Muscle of leg (tissue), 3 donors: ENCODE measurements at regions not wholly inside any gene's neighbourhood (a gene's known extent, or its start where the extent isn't known, plus 50 kb on each side); places are given as distances from the start of the nearest gene placed in this dataset.
"Not testable (repeated sequence)": the region's sequence is repeated elsewhere in the genome, so short reads cannot be mapped to it uniquely, and the experiment has no call there.

Experiments used
- DNase-seq: peaks from one replicate; pipeline ENCODE4 v3.0.0; 2013
- H3K27ac ChIP-seq: one replicate; pipeline ENCODE4 v1.5.1; 2013; ENCODE audit warnings: mild to moderate bottlenecking, low read length, control low read depth
- H3K27me3 ChIP-seq: one replicate; pipeline ENCODE4 v1.6.1; 2013; ENCODE audit warnings: low read length; ENCODE audit not compliant: control insufficient read depth, insufficient read depth
- H3K36me3 ChIP-seq: one replicate; pipeline ENCODE4 v1.6.1; 2013; ENCODE audit warnings: low read length; ENCODE audit not compliant: control insufficient read depth, insufficient read depth
- H3K4me1 ChIP-seq: one replicate; pipeline ENCODE4 v1.6.1; 2013; ENCODE audit warnings: low read length; ENCODE audit not compliant: control insufficient read depth, insufficient read depth
- H3K4me3 ChIP-seq: one replicate; pipeline ENCODE4 v1.5.1; 2013; ENCODE audit warnings: low read length, control low read depth
- H3K9me3 ChIP-seq: replicated peaks from 2 replicates; pipeline ENCODE4 v1.6.1; 2013; ENCODE audit warnings: low read depth, low read length; ENCODE audit not compliant: control insufficient read depth
- WGBS: methylation state at CpG from one replicate; pipeline ENCODE4 v1.1.5; 2013; ENCODE audit warnings: missing lambda C conversion rate; ENCODE audit not compliant: insufficient coverage; 5-methylcytosine and 5-hydroxymethylcytosine counted together

DNA sequence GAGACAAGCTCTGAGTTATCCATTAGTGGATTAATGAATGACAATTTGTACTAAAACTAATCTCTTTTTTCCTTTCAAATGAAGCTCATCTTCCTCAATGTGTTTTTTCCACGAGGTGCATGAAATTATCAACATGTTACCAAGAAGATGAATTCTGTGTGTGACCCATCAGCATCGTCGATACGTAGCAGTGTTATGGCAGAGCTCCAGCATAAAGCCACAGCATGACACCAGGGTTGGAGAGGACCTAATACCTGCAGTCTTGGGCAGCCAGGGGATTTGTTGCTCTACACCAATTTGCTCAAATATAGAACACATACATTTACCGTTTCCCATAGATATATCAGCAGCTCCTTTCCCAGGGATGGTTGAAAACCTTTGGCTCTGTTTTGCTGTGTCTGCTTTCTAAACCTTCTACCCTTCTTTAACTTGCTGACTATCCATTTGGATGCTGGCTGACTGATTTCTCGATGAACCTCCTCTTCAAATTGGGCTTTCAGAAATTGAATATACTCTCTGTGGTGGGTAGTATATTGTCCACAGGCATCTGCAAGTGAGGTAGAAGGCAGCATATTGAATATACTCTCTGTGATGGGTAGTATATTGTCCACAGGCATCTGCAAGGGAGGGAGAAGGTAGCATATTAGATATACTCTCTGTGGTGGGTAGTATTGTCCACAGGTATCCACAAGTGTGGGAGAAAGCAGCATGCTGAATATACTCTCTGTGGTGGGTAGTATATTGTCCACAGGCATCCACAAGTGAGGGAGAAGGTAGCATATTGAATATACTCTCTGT, 787.4 kb upstream of the TPTE start:
- not testable (repeated sequence) for DNase-seq, H3K4me1 ChIP-seq, H3K36me3 ChIP-seq, H3K27me3 ChIP-seq, H3K4me3 ChIP-seq, H3K27ac ChIP-seq
- 68% methylated on average over 2 of the region's 6 CpGs for WGBS
- peaks cover 43% of the 10 kb centered on the region for H3K9me3 ChIP-seq

- no peak overlapping the region for H3K27ac ChIP-seq
- H3K9me3 ChIP-seq: peaks cover 51% of the 10 kb centered on the region
- 76% methylated on average over 21 of the region's 21 CpGs for WGBS
- no peak overlapping the region for H3K4me3 ChIP-seq
- no peaks in the 10 kb centered on the region for H3K27me3 ChIP-seq
- no peak for DNase-seq
- H3K4me1 ChIP-seq: no peaks in the 10 kb centered on the region
- H3K36me3 ChIP-seq: no peaks in the 10 kb centered on the region
Measured at GRCh38 chr21:9735421-9735961, 785.9 kb upstream of the TPTE start.

DNA sequence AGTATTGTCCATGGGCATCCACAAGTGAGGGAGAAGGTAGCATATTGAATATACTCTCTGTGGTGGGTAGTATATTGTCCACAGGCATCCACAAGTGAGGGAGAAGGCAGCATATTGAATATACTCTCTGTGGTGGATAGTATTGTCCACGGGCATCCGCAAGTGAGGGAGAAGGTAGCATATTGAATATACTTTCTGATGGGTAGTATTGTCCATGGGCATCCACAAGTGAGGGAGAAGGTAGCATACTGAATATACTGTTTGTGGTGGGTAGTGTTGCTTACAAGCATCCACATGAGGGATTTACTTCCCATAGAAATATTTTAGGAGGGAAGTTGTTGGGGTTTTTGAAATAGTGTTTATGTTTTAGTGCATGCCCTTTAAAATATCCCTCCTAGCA, 784.1 kb upstream of the TPTE start:
- peaks cover 59% of the 10 kb centered on the region for H3K9me3 ChIP-seq
- not testable (repeated sequence) for H3K4me1 ChIP-seq, H3K27me3 ChIP-seq, H3K4me3 ChIP-seq, H3K27ac ChIP-seq, DNase-seq, H3K36me3 ChIP-seq
- WGBS: 84% methylated on average over 2 of the region's 2 CpGs

DNA sequence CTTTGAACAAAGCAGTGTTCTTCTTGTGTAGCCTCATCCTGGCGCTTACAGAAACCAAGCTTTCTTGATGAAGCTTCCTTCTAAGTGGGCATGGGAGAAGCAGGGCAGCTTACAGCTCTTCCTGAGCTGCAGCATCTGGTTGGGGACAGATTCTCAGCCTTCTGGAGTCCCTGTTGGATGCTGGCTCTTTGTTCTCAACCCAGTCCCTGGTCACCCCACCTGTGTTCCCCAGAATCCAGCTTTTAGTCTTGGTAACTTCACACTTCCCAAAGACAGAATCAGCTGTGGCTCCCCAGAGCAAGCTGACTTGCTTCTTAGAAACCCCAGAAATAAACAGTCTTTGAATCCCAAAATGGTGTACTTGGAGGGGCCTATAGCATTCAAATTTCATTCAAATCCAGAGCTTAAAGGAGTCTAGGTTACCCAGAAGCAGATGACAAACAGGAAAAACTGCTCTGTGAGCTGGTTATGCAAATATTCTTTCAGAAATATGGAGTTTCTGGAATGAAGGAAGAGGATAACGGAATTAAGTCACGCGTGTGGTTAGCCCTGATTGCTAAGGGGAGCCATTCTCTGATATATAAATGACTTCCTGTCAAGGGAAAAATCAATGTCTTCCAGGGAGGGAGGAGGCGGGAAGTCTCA, 783.4 kb upstream of the TPTE start:
- H3K9me3 ChIP-seq: peaks cover 54% of the 10 kb centered on the region
- H3K36me3 ChIP-seq, H3K27ac ChIP-seq, H3K4me1 ChIP-seq, H3K4me3 ChIP-seq, DNase-seq, H3K27me3 ChIP-seq: not testable (repeated sequence)
- 57% methylated on average over 5 of the region's 5 CpGs for WGBS

GRCh38 chr21:9738527-9738926, 782.9 kb upstream of the TPTE start:
- no CpG with 5 or more reads among the region's 2 CpGs for WGBS
- Histone ChIP-seq H3K4me3 (no peak overlapping the region), H3K36me3 (no peaks in the 10 kb centered on the region), H3K27me3 (no peaks in the 10 kb centered on the region), H3K9me3 (peaks cover 50% of the 10 kb centered on the region), H3K4me1 (no peaks in the 10 kb centered on the region), H3K27ac (no peak overlapping the region)
- DNase-seq: no peak

DNA sequence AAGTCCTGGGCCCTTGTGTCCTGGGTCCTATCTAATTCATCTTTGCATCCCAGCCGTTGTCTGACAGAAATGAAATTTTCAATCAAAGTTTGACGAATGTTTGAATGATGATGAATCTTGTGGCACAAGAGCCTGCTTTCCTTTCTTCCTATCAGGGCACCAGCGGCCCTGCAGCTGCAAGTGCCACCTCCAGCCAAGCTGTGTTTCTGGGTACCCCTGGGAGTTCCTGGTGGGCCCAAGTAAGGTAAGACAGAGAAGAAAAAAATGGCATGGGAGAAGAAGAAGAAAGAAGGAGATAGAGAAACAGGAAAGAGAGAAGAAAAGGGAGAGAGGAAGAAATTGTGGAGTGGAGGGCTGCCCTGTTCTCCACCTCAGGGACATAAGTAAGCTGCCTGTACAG, 782.1 kb upstream of the TPTE start:
- Histone ChIP-seq H3K4me3 (no peak overlapping the region), H3K9me3 (peaks cover 51% of the 10 kb centered on the region), H3K27me3 (no peaks in the 10 kb centered on the region), H3K36me3 (no peaks in the 10 kb centered on the region), H3K4me1 (no peaks in the 10 kb centered on the region), H3K27ac (no peak overlapping the region)
- WGBS: 61% methylated on average over 3 of the region's 3 CpGs
- no peak for DNase-seq

GRCh38 chr21:9740177-9740941, 781.0 kb upstream of the TPTE start:
- H3K27me3 ChIP-seq, H3K4me3 ChIP-seq, H3K4me1 ChIP-seq, DNase-seq, H3K36me3 ChIP-seq, H3K27ac ChIP-seq: not testable (repeated sequence)
- H3K9me3 ChIP-seq: peaks cover 53% of the 10 kb centered on the region
- WGBS: 71% methylated on average over 1 of the region's 8 CpGs

DNA sequence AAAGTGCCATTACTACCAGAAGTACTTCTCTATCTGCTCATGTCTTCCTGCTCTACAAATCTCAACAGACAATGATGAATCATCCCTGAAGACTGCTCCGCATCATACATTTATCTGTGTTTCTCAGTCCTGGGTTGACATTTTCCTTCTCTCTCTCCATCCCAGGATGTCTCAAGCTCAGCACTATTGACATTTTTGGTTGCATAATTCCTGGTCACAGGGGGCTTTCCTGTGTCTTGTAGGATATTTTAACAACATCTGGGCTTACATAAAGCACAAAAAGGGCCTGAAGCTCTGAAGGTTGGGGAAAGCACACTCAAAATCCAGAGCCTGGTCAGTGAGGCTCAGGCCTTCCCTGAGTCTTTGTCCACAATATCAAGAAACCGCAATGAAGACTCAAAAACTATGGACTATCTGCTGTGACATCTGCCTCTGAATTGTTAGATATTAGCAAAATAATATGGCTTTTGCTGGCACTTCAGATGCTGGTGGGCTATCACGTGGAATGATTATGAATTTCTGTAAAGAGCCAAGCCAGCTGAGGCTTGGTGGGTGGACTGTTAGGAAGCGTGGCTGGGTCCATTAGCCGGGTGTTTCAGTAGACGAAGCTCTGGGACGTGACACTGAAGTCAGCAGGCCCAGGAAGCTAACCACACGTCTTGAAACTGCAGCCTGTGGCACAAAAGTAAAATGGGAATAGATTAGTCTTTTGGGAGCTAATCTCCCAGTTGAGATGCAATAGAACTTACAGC, 780.2 kb upstream of the TPTE start:
- 71% methylated on average over 7 of the region's 8 CpGs for WGBS
- DNase-seq, H3K4me3 ChIP-seq, H3K36me3 ChIP-seq, H3K27me3 ChIP-seq, H3K27ac ChIP-seq, H3K4me1 ChIP-seq: not testable (repeated sequence)
- peaks cover 53% of the 10 kb centered on the region for H3K9me3 ChIP-seq

- H3K36me3 ChIP-seq, DNase-seq, H3K4me3 ChIP-seq, H3K27ac ChIP-seq, H3K4me1 ChIP-seq, H3K27me3 ChIP-seq: not testable (repeated sequence)
- 91% methylated on average over 10 of the region's 10 CpGs for WGBS
- H3K9me3 ChIP-seq: peaks cover 48% of the 10 kb centered on the region
Measured at GRCh38 chr21:9743566-9743965, 777.8 kb upstream of the TPTE start.
